Uterus (tissue), 3 donors: ENCODE measurements at regions not wholly inside any gene's neighbourhood (a gene's known extent, or its start where the extent isn't known, plus 50 kb on each side); places are given as distances from the start of the nearest gene placed in this dataset.
"Not testable (repeated sequence)": the region's sequence is repeated elsewhere in the genome, so short reads cannot be mapped to it uniquely, and the experiment has no call there.

Source experiments
- DNase-seq, 2 donors: peaks; one replicate each; pipeline ENCODE4 v3.0.0-alpha.2; 2019 to 2020
- H3K27ac ChIP-seq, 2 donors: fragments of 200-600 bp; sonication (generic); 1 replicate in 1 of 2; 2 replicates in 1 of 2; pipeline ENCODE4 v1.5.1; 2016 to 2018
- H3K27me3 ChIP-seq, 2 donors: fragments of 200-600 bp; sonication (generic); one replicate each; pipeline ENCODE4 v1.5.1; 2018 to 2019; ENCODE audit warnings: control low read depth in 1 of 2
- H3K36me3 ChIP-seq, 2 donors: fragments of 200-600 bp; sonication (generic); one replicate each; pipeline ENCODE4 v1.5.1; 2019; ENCODE audit warnings: control low read depth in 1 of 2
- H3K4me1 ChIP-seq, 2 donors: fragments of 200-600 bp; sonication (generic); one replicate each; pipeline ENCODE4 v1.5.1; 2018 to 2019; ENCODE audit warnings: control low read depth in 1 of 2
- H3K4me3 ChIP-seq, 2 donors: fragments of 200-600 bp; sonication (generic); 1 replicate in 1 of 2; 2 replicates in 1 of 2; pipeline ENCODE4 v1.5.1; 2018 to 2019; ENCODE audit warnings: mild to moderate bottlenecking in 1 of 2
- H3K9me3 ChIP-seq, 2 donors: fragments of 200-600 bp; sonication (generic); one replicate each; pipeline ENCODE4 v1.5.1; 2019; ENCODE audit warnings: control low read depth in 1 of 2
- CTCF ChIP-seq, 4 experiments: fragments of 200-600 bp in 2 of 4; fragments of 450-650 bp in 2 of 4; sonication (generic) in 2 of 4; IDR thresholded peaks; one replicate each; pipeline ENCODE4 v1.5.1; 2016 to 2019; ENCODE audit warnings: antibody characterized with exemption in 4 of 4, mild to moderate bottlenecking in 2 of 4, moderate library complexity in 1 of 4
- POLR2A ChIP-seq, 2 donors: fragments of 450-650 bp; IDR thresholded peaks; one replicate each; pipeline ENCODE4 v1.6.1; 2016; ENCODE audit warnings: antibody characterized with exemption in 2 of 2, mild to moderate bottlenecking in 1 of 2, moderate library complexity in 1 of 2
- intact Hi-C: fragments of 100-400 bp; cut with DNase I; formaldehyde crosslinking; loops from one replicate; pipeline ENCODE4 v1.15.1; 2023; ENCODE audit warnings: low total_unique reads
- donor health status: DM: yes; HTN: yes; CAD: no.

- intact Hi-C loops, result no loop called here
- DNase-seq, result no peak
Observed at GRCh38 chr4:170801771-170802170, 712.0 kb upstream of the AADAT start.

GRCh38 chr4:170794525-170794924 is 704.8 kb upstream of the AADAT start:
- TF ChIP-seq CTCF (IDR thresholded peaks at IDR 0.05) (no peak), POLR2A (IDR thresholded peaks at IDR 0.05) (no peak)
- Histone ChIP-seq H3K36me3 (no peaks in the 10 kb centered on the region), H3K27ac (no peak overlapping the region), H3K27me3 (no peaks in the 10 kb centered on the region), H3K4me3 (no peak overlapping the region), H3K4me1 (no peaks in the 10 kb centered on the region), H3K9me3 (no peaks in the 10 kb centered on the region)
- intact Hi-C loops, result no loop called here
- DNase-seq, result no peak

More at GRCh38 chr4:170801771-170802170, 712.0 kb upstream of the AADAT start:
- Histone ChIP-seq H3K4me1 (no peaks in the 10 kb centered on the region), H3K36me3 (no peaks in the 10 kb centered on the region), H3K27me3 (no peaks in the 10 kb centered on the region), H3K9me3 (no peaks in the 10 kb centered on the region), H3K27ac (no peak overlapping the region), H3K4me3 (no peak overlapping the region)
- TF ChIP-seq CTCF (IDR thresholded peaks at IDR 0.05) (no peak), POLR2A (IDR thresholded peaks at IDR 0.05) (no peak)

- H3K27me3 ChIP-seq, H3K4me3 ChIP-seq, DNase-seq, H3K36me3 ChIP-seq, H3K4me1 ChIP-seq, H3K27ac ChIP-seq, H3K9me3 ChIP-seq, intact Hi-C loops: not testable (repeated sequence)
Observed at GRCh38 chr4:170788540-170789051, 698.8 kb upstream of the AADAT start.

GRCh38 chr4:170777663-170778062 is 687.9 kb upstream of the AADAT start:
- no peaks in the 10 kb centered on the region for H3K36me3 ChIP-seq
- no peak overlapping the region for H3K4me3 ChIP-seq
- no peak for TF ChIP-seq CTCF (IDR thresholded peaks at IDR 0.05)
- TF ChIP-seq POLR2A (IDR thresholded peaks at IDR 0.05), result no peak
- H3K9me3 ChIP-seq, result no peaks in the 10 kb centered on the region
- no peaks in the 10 kb centered on the region for H3K4me1 ChIP-seq
- H3K27ac ChIP-seq, result no peak overlapping the region
- intact Hi-C loops, result no loop called here
- H3K27me3 ChIP-seq, result no peaks in the 10 kb centered on the region
- no peak for DNase-seq

GRCh38 chr4:170776983-170777382 is 687.2 kb upstream of the AADAT start:
- H3K27me3 ChIP-seq, result no peaks in the 10 kb centered on the region
- H3K4me1 ChIP-seq, result no peaks in the 10 kb centered on the region
- H3K36me3 ChIP-seq, result no peaks in the 10 kb centered on the region
- no peak overlapping the region for H3K27ac ChIP-seq
- TF ChIP-seq CTCF (IDR thresholded peaks at IDR 0.05), result no peak
- TF ChIP-seq POLR2A (IDR thresholded peaks at IDR 0.05), result no peak
- DNase-seq, result no peak
- intact Hi-C loops, result no loop called here
- no peaks in the 10 kb centered on the region for H3K9me3 ChIP-seq
- H3K4me3 ChIP-seq, result no peak overlapping the region

- Histone ChIP-seq H3K27me3 (no peaks in the 10 kb centered on the region), H3K4me1 (no peaks in the 10 kb centered on the region), H3K9me3 (no peaks in the 10 kb centered on the region), H3K36me3 (no peaks in the 10 kb centered on the region), H3K4me3 (no peak overlapping the region), H3K27ac (no peak overlapping the region)
- TF ChIP-seq CTCF (IDR thresholded peaks at IDR 0.05) (no peak), POLR2A (IDR thresholded peaks at IDR 0.05) (no peak)
- no peak for DNase-seq
- intact Hi-C loops, result no loop called here
Observed at GRCh38 chr4:170775851-170776250, 686.1 kb upstream of the AADAT start.
